AG09319 (cell line): ENCODE measurements at regions not wholly inside any gene's neighbourhood (a gene's known extent, or its start where the extent isn't known, plus 50 kb on each side); places are given as distances from the start of the nearest gene placed in this dataset.
"Not testable (repeated sequence)": the region's sequence is repeated elsewhere in the genome, so short reads cannot be mapped to it uniquely, and the experiment has no call there.

Experiments used
- DNase-seq: peaks from one replicate; pipeline ENCODE4 v3.0.0-alpha.2; 2010; ENCODE audit warnings: low read depth; ENCODE audit errors: extremely low read depth
- CTCF ChIP-seq: IDR thresholded peaks from 2 replicates; pipeline ENCODE4 v1.5.1; 2011; ENCODE audit warnings: low read depth, mild to moderate bottlenecking, inconsistent platforms, low read length, moderate library complexity

DNA sequence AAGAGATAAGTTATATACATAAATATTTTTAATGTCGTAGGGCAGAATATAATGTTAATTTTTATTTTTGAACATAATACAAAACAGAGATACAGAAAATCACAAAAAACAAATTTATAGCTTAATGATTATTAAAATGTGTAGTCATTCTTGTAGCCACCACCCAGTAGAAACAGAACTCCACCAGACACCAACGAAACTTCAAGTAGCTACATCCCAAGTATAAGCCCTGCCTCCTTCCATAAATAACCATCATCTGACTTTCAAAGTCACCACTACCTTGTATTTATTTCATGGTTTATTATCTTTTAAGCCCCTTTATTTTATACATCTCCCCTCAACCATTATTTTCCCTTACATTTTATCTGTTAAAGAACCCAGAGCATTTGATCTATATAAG lies 111.9 kb upstream of the ZWINT start:
- no peak for DNase-seq

DNA sequence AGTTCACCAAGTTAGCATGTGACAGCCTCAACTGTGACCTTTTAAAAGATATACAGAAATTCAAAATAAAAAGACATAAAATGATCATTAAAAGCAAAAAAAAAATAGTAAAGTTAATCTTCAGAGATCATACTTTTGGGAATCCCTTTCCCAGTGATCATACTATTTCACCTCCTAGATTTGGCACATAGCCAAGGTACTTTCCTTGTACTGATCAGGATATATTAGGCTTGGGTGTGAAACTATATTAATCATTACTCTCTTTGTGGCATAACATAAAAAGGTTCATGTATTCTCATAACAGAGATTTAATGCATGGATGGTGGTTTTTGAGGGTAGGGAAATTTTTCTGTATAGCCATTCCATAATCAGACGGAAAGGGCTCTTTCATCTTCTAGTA lies 109.6 kb upstream of the ZWINT start:
- no peak for TF ChIP-seq CTCF
- DNase-seq: no peak

More for the DNA sequence above, 111.9 kb upstream of the ZWINT start:
- no peak for TF ChIP-seq CTCF

- no peak for DNase-seq
Observed at GRCh38 chr10:56469482-56469881, 108.4 kb upstream of the ZWINT start.

DNA sequence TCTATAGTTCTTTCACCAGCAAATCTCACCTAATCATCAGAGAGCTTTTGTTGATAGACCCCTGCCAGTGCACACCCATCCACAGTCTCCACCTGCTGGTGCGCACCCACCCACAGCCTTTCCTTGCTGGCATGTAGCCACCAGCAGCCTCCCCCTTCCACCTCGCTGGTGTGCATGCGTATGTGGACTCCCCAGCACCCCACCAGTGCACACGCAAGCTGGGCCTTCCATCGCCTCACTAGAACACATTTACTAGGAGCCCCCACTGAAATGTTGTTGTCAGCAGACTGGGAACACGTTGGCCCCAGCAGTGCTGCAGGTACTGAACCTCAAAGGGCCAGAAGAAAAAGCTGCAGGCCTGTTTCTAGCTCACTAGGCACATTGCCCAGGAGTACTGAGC lies 104.9 kb upstream of the ZWINT start:
- no peak for TF ChIP-seq CTCF
- DNase-seq: no peak

More at GRCh38 chr10:56469482-56469881, 108.4 kb upstream of the ZWINT start:
- TF ChIP-seq CTCF: no peak

- DNase-seq: no peak
- no peak for TF ChIP-seq CTCF
Observed at GRCh38 chr10:56449770-56450169, 88.7 kb upstream of the ZWINT start.

DNA sequence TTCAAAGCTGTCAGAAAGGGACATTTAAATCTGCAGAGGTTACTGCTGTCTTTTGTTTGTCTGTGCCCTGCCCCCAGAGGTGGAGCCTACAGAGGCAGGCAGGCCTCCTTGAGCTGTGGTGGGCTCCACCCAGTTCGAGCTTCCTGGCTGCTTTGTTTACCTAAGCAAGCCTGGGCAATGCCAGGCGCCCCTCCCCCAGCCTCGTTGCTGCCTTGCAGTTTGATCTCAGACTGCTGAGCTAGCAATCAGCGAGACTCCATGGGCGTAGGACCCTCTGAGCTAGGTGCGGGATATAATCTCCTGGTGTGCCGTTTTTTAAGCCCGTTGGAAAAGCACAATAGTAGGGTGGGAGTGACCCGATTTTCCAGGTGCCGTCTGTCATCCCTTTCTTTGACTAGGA lies 86.6 kb upstream of the ZWINT start:
- DNase-seq: not testable (repeated sequence)

- DNase-seq: not testable (repeated sequence)
Observed at GRCh38 chr10:56441337-56441736, 80.3 kb upstream of the ZWINT start.
